ENCODE measurements at regions not wholly inside any gene's neighbourhood (a gene's known extent, or its start where the extent isn't known, plus 50 kb on each side); places are given as distances from the start of the nearest gene placed in this dataset.

DNA sequence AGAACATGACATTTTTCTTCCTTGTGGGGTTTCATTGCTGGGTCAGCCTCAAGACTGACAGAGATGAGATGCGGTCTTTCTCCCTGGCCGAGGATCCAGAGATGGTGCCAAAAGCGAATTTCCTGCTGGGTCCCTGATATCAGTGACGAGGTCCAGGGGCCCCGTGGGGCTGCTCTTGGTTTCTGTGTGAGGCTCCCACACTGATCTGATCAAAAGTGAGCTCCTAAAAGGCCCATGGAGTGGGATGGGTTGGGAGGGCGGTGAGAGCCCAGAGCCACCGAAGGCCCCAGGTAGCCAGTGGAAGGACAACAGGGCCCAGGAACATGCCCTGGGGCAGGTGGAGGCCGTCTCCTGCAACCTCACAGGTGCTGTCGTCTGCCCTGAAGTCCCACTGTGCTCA is 208.4 kb upstream of the CDH4 start:
- no peak for DNase-seq
- H3K9me3 ChIP-seq (ENCODE audit: severe bottlenecking) = no peaks in the 10 kb centered on the region
- TF ChIP-seq, protein P1, sequence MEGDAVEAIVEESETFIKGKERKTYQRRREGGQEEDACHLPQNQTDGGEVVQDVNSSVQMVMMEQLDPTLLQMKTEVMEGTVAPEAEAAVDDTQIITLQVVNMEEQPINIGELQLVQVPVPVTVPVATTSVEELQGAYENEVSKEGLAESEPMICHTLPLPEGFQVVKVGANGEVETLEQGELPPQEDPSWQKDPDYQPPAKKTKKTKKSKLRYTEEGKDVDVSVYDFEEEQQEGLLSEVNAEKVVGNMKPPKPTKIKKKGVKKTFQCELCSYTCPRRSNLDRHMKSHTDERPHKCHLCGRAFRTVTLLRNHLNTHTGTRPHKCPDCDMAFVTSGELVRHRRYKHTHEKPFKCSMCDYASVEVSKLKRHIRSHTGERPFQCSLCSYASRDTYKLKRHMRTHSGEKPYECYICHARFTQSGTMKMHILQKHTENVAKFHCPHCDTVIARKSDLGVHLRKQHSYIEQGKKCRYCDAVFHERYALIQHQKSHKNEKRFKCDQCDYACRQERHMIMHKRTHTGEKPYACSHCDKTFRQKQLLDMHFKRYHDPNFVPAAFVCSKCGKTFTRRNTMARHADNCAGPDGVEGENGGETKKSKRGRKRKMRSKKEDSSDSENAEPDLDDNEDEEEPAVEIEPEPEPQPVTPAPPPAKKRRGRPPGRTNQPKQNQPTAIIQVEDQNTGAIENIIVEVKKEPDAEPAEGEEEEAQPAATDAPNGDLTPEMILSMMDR (IDR thresholded peaks at IDR 0.05; ENCODE audit: low read depth, low read length) = no peak
- no peak overlapping the region for H3K27ac ChIP-seq
- H3K36me3 ChIP-seq = no peaks in the 10 kb centered on the region
- H3K27me3 ChIP-seq (ENCODE audit: insufficient read depth, low read depth, severe bottlenecking) = peaks cover 52% of the 10 kb centered on the region
- H3K4me3 ChIP-seq (ENCODE audit: low read depth, low read length) = no peak overlapping the region

GRCh38 chr20:61044499-61044898 is 207.6 kb upstream of the CDH4 start:
- no peak for DNase-seq
- TF ChIP-seq, protein P1 (IDR thresholded peaks at IDR 0.05; ENCODE audit: low read depth, low read length) = peak; percentile 34
- Histone ChIP-seq H3K9me3 (ENCODE audit: severe bottlenecking) (no peaks in the 10 kb centered on the region), H3K4me3 (ENCODE audit: low read depth, low read length) (no peak overlapping the region), H3K36me3 (no peaks in the 10 kb centered on the region), H3K27ac (no peak overlapping the region), H3K27me3 (ENCODE audit: insufficient read depth, low read depth, severe bottlenecking) (peaks cover 53% of the 10 kb centered on the region)

DNA sequence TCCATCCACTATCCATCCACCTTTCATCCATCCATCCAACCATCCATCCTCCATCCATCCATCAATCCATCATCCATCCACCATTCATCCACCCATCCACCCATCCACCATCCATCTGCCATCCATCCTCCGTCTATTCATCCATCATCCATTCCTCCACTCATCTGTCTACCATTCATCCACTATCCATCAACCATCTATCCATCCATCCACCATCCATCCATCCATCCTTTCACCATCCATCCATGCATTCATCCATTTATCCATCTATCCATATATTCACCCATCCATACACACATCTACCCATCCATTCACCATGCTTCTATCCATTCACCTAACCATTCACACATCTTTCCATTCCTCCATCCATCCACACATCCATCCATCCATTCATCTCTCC is 207.0 kb upstream of the CDH4 start:
- no peak for DNase-seq
- Histone ChIP-seq H3K9me3 (ENCODE audit: severe bottlenecking) (no peaks in the 10 kb centered on the region), H3K4me3 (ENCODE audit: low read depth, low read length) (no peak overlapping the region), H3K27me3 (ENCODE audit: insufficient read depth, low read depth, severe bottlenecking) (peaks cover 49% of the 10 kb centered on the region), H3K36me3 (no peaks in the 10 kb centered on the region), H3K27ac (no peak overlapping the region)
- TF ChIP-seq, protein P1 (IDR thresholded peaks at IDR 0.05; ENCODE audit: low read depth, low read length) = no peak

- DNase-seq = no peak
- TF ChIP-seq, protein P1 (IDR thresholded peaks at IDR 0.05; ENCODE audit: low read depth, low read length) = no peak
- H3K27ac ChIP-seq = no peak overlapping the region
- H3K27me3 ChIP-seq (ENCODE audit: insufficient read depth, low read depth, severe bottlenecking) = peaks cover 45% of the 10 kb centered on the region
- H3K9me3 ChIP-seq (ENCODE audit: severe bottlenecking) = no peaks in the 10 kb centered on the region
- H3K36me3 ChIP-seq = no peaks in the 10 kb centered on the region
- H3K4me3 ChIP-seq (ENCODE audit: low read depth, low read length) = no peak overlapping the region
Observed at GRCh38 chr20:61045876-61046585, 206.0 kb upstream of the CDH4 start.

GRCh38 chr20:61046721-61047351 is 205.2 kb upstream of the CDH4 start:
- TF ChIP-seq, protein P1 (IDR thresholded peaks at IDR 0.05; ENCODE audit: low read depth, low read length) = no peak
- H3K27me3 ChIP-seq (ENCODE audit: insufficient read depth, low read depth, severe bottlenecking) = peaks cover 39% of the 10 kb centered on the region

More at GRCh38 chr20:61046721-61047351, 205.2 kb upstream of the CDH4 start:
- Histone ChIP-seq H3K4me3 (ENCODE audit: low read depth, low read length) (no peak overlapping the region), H3K27ac (no peak overlapping the region), H3K9me3 (ENCODE audit: severe bottlenecking) (no peaks in the 10 kb centered on the region), H3K36me3 (no peaks in the 10 kb centered on the region)
- DNase-seq = no peak

Measured in WERI-Rb-1 (cell line).